CD14-positive monocyte (primary cell): ENCODE measurements at regions not wholly inside any gene's neighbourhood (a gene's known extent, or its start where the extent isn't known, plus 50 kb on each side); places are given as distances from the start of the nearest gene placed in this dataset.

Experiments
- DNase-seq, 3 donors: peaks; one replicate each; pipeline ENCODE4 v3.0.0-alpha.2; 2011 to 2022
- H2AFZ ChIP-seq: 2 replicates; pipeline ENCODE4 v1.6.0; 2012; ENCODE audit warnings: mild to moderate bottlenecking, low read depth, low read length, inconsistent platforms; ENCODE audit not compliant: insufficient read depth, poor library complexity, severe bottlenecking
- H3K27ac ChIP-seq, 2 donors: 1 replicate in 1 of 2; 2 replicates in 1 of 2; pipeline ENCODE4 v1.5.1; 2012 to 2013; ENCODE audit warnings: low read length in 2 of 2, control low read depth in 1 of 2, inconsistent platforms in 1 of 2, low read depth in 1 of 2, mild to moderate bottlenecking in 1 of 2
- H3K27me3 ChIP-seq, 2 donors: one replicate each; pipeline versions ENCODE4 v1.6.0 to v1.6.1; 2011 to 2013; ENCODE audit warnings: low read length in 2 of 2; ENCODE audit not compliant: control insufficient read depth in 2 of 2, insufficient read depth in 2 of 2
- H3K36me3 ChIP-seq, 2 donors: replicated peaks in 1 of 2; 1 replicate in 1 of 2; 2 replicates in 1 of 2; pipeline versions ENCODE4 v1.5.1 to v1.6.1; 2012 to 2013; ENCODE audit warnings: low read length in 2 of 2, control low read depth in 1 of 2, inconsistent platforms in 1 of 2, mild to moderate bottlenecking in 1 of 2; ENCODE audit not compliant: insufficient read depth in 2 of 2, control insufficient read depth in 1 of 2
- H3K4me1 ChIP-seq, 2 donors: 1 replicate in 1 of 2; 2 replicates in 1 of 2; pipeline versions ENCODE4 v1.5.1 to v1.6.1; 2012 to 2013; ENCODE audit warnings: low read length in 2 of 2, control low read depth in 1 of 2, inconsistent platforms in 1 of 2, mild to moderate bottlenecking in 1 of 2, moderate library complexity in 1 of 2; ENCODE audit not compliant: insufficient read depth in 2 of 2, control insufficient read depth in 1 of 2
- H3K4me2 ChIP-seq: replicated peaks from 2 replicates; pipeline ENCODE3; 2012; ENCODE audit warnings: low read length, moderate library complexity, mild to moderate bottlenecking; ENCODE audit not compliant: poor library complexity, severe bottlenecking; ENCODE audit errors: extremely low read depth
- H3K4me3 ChIP-seq, 3 experiments: fragments of 200-600 bp in 1 of 3; sonication (generic) in 1 of 3; replicated peaks in 1 of 3; 1 replicate in 2 of 3; 2 replicates in 1 of 3; pipeline ENCODE4 v1.5.1; 2011 to 2013; ENCODE audit warnings: low read length in 3 of 3, mild to moderate bottlenecking in 3 of 3, control low read depth in 2 of 3, low read depth in 2 of 3, inconsistent platforms in 1 of 3, moderate library complexity in 1 of 3
- H3K79me2 ChIP-seq: 2 replicates; pipeline ENCODE4 v1.6.0; 2012; ENCODE audit warnings: mild to moderate bottlenecking, control low read depth, inconsistent platforms, low read length, moderate library complexity; ENCODE audit not compliant: insufficient read depth
- H3K9ac ChIP-seq: 2 replicates; pipeline ENCODE4 v1.6.0; 2017; ENCODE audit warnings: low read length, mild to moderate bottlenecking; ENCODE audit not compliant: insufficient read depth, poor library complexity, severe bottlenecking
- H3K9me3 ChIP-seq, 2 donors: replicated peaks in 1 of 2; 1 replicate in 1 of 2; 2 replicates in 1 of 2; pipeline versions ENCODE4 v1.5.1 to v1.6.1; 2012 to 2013; ENCODE audit warnings: low read length in 2 of 2, control low read depth in 1 of 2; ENCODE audit not compliant: control insufficient read depth in 1 of 2, insufficient read depth in 1 of 2
- H4K20me1 ChIP-seq: 2 replicates; pipeline ENCODE4 v1.6.0; 2012; ENCODE audit warnings: mild to moderate bottlenecking, low read length, control low read depth, moderate library complexity; ENCODE audit not compliant: insufficient read depth
- H3K27ac Mint-ChIP-seq, 7 donors: one replicate each; pipeline ENCODE4 v1.8.0; 2020; ENCODE audit warnings: mild to moderate bottlenecking in 7 of 7, mixed read lengths in 7 of 7, moderate library complexity in 6 of 7, inconsistent platforms in 2 of 7
- H3K27me3 Mint-ChIP-seq, 3 donors: one replicate each; pipeline ENCODE4 v1.8.0; 2021 to 2022; ENCODE audit warnings: low read depth in 3 of 3, mild to moderate bottlenecking in 3 of 3, mixed read lengths in 3 of 3, moderate library complexity in 3 of 3, inconsistent platforms in 1 of 3
- H3K36me3 Mint-ChIP-seq, 2 donors: one replicate each; pipeline ENCODE4 v1.8.0; 2020; ENCODE audit warnings: mixed read lengths in 2 of 2, inconsistent platforms in 1 of 2, mild to moderate bottlenecking in 1 of 2
- H3K4me1 Mint-ChIP-seq: one replicate; pipeline ENCODE4 v1.8.0; 2020; ENCODE audit warnings: mild to moderate bottlenecking, mixed read lengths
- H3K4me3 Mint-ChIP-seq, 2 donors: one replicate each; pipeline ENCODE4 v1.8.0; 2020; ENCODE audit warnings: mild to moderate bottlenecking in 2 of 2, mixed read lengths in 2 of 2, moderate library complexity in 1 of 2
- H3K9me3 Mint-ChIP-seq, 7 donors: one replicate each; pipeline ENCODE4 v1.8.0; 2020 to 2022; ENCODE audit warnings: mixed read lengths in 7 of 7, mild to moderate bottlenecking in 6 of 7, moderate library complexity in 6 of 7, inconsistent platforms in 2 of 7
- WGBS: methylation state at CpG from one replicate; pipeline ENCODE4 v1.1.5; 2013; ENCODE audit warnings: missing lambda C conversion rate; ENCODE audit not compliant: insufficient coverage; 5-methylcytosine and 5-hydroxymethylcytosine counted together
- intact Hi-C, 2 donors: fragments of 100-400 bp; cut with micrococcal nuclease; formaldehyde crosslinking; loops; one replicate each; pipeline versions ENCODE4 v1.15.0 to v1.15.1; 2023
- TF ChIP-seq, protein P1 (sequence below): fragments of 200-600 bp; IDR thresholded peaks from one replicate; pipeline ENCODE4 v1.8.0; 2022; ENCODE audit warnings: antibody characterized with exemption, mild to moderate bottlenecking

GRCh38 chr14:43022094-43022800 is 1415.6 kb downstream of the LRFN5 start:
- H3K36me3 ChIP-seq = no peaks in the 10 kb centered on the region
- no peak overlapping the region for H3K27ac Mint-ChIP-seq

DNA sequence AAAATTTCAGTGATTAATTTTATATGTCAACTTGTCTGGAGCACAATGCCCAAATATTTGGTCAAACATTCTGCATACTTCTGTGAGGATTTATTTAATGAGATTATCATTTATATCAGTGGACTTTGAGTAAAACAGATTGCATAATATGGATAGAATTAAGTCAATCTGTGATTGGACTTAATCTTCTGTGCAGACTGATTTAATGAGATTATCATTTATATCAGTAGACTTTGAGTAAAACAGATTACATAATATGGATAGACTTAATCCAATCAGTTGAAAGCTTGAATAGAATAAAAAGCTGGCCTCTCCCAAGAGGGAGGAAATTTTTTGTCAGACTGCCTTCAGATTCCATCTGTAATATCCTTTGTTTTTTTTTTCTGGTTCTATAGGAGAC is 1413.2 kb downstream of the LRFN5 start:
- Mint-ChIP-seq H3K36me3 (no peaks in the 10 kb centered on the region), H3K4me1 (no peaks in the 10 kb centered on the region), H3K9me3 (peaks cover 2 to 8% (median 4%) of the 10 kb centered on the region in 7 donors), H3K4me3 (no peak overlapping the region), H3K27ac (no peak overlapping the region), H3K27me3 (no peaks in the 10 kb centered on the region)
- TF ChIP-seq, protein P1, sequence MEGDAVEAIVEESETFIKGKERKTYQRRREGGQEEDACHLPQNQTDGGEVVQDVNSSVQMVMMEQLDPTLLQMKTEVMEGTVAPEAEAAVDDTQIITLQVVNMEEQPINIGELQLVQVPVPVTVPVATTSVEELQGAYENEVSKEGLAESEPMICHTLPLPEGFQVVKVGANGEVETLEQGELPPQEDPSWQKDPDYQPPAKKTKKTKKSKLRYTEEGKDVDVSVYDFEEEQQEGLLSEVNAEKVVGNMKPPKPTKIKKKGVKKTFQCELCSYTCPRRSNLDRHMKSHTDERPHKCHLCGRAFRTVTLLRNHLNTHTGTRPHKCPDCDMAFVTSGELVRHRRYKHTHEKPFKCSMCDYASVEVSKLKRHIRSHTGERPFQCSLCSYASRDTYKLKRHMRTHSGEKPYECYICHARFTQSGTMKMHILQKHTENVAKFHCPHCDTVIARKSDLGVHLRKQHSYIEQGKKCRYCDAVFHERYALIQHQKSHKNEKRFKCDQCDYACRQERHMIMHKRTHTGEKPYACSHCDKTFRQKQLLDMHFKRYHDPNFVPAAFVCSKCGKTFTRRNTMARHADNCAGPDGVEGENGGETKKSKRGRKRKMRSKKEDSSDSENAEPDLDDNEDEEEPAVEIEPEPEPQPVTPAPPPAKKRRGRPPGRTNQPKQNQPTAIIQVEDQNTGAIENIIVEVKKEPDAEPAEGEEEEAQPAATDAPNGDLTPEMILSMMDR = no peak
- no peak for DNase-seq
- Histone ChIP-seq H3K27me3 (no peaks in the 10 kb centered on the region), H2AFZ (no peak overlapping the region), H3K4me2 (no peak overlapping the region), H3K36me3 (no peaks in the 10 kb centered on the region), H3K4me3 (no peak overlapping the region), H4K20me1 (no peaks in the 10 kb centered on the region), H3K9ac (no peak overlapping the region), H3K79me2 (no peaks in the 10 kb centered on the region), H3K9me3 (peaks cover 0 to 4% of the 10 kb centered on the region in 2 donors), H3K4me1 (no peaks in the 10 kb centered on the region), H3K27ac (no peak overlapping the region)
- intact Hi-C loops = no loop called here

More at GRCh38 chr14:43022094-43022800, 1415.6 kb downstream of the LRFN5 start:
- no peak overlapping the region for H3K4me2 ChIP-seq
- H2AFZ ChIP-seq = no peak overlapping the region
- H3K9me3 Mint-ChIP-seq = peaks cover 0 to 7% (median 3%) of the 10 kb centered on the region in 7 donors
- no peaks in the 10 kb centered on the region for H4K20me1 ChIP-seq
- H3K4me3 Mint-ChIP-seq = no peak overlapping the region
- no peak for DNase-seq
- H3K9me3 ChIP-seq = no peaks in the 10 kb centered on the region
- H3K9ac ChIP-seq = no peak overlapping the region
- no peaks in the 10 kb centered on the region for H3K79me2 ChIP-seq
- no peaks in the 10 kb centered on the region for H3K27me3 Mint-ChIP-seq
- no peaks in the 10 kb centered on the region for H3K4me1 ChIP-seq
- no peak overlapping the region for H3K27ac ChIP-seq
- WGBS = no CpG with 5 or more reads among the region's 1 CpG
- intact Hi-C loops = no loop called here
- H3K4me3 ChIP-seq = no peak overlapping the region
- TF ChIP-seq, protein P1 = no peak
- no peaks in the 10 kb centered on the region for H3K4me1 Mint-ChIP-seq
- no peaks in the 10 kb centered on the region for H3K27me3 ChIP-seq
- no peaks in the 10 kb centered on the region for H3K36me3 Mint-ChIP-seq
